HG02870 (cell line): ENCODE measurements at regions not wholly inside any gene's neighbourhood (a gene's known extent, or its start where the extent isn't known, plus 50 kb on each side); places are given as distances from the start of the nearest gene placed in this dataset.
"Not testable (repeated sequence)": the region's sequence is repeated elsewhere in the genome, so short reads cannot be mapped to it uniquely, and the experiment has no call there.

Experiments
- ATAC-seq: cut with Tn5 transposase; IDR thresholded peaks from one replicate; pipeline ENCODE4 v1.9.1; 2021; ENCODE audit warnings: mild to moderate bottlenecking, moderate library complexity; ENCODE audit not compliant: unreplicated experiment

GRCh38 chr10:106309376-106309775 lies 855.1 kb downstream of the SORCS1 start:
- ATAC-seq, result no peak

- ATAC-seq, result no peak
Measured at GRCh38 chr10:106308284-106308683, 856.2 kb downstream of the SORCS1 start.

- ATAC-seq, result no peak
Measured at GRCh38 chr10:106304056-106304455, 860.5 kb downstream of the SORCS1 start.

GRCh38 chr10:106302961-106303360 lies 861.5 kb downstream of the SORCS1 start:
- no peak for ATAC-seq

- ATAC-seq, result no peak
Measured at GRCh38 chr10:106301146-106301545, 863.4 kb downstream of the SORCS1 start.

- no peak for ATAC-seq
Measured at GRCh38 chr10:106296750-106297392, 867.6 kb downstream of the SORCS1 start.

GRCh38 chr10:106284802-106285587 lies 879.5 kb downstream of the SORCS1 start:
- no peak for ATAC-seq

- ATAC-seq, result no peak
Measured at GRCh38 chr10:106280896-106281460, 883.5 kb downstream of the SORCS1 start.

- ATAC-seq, result no peak
Measured at GRCh38 chr10:106278383-106278782, 886.1 kb downstream of the SORCS1 start.

GRCh38 chr10:106271237-106271636 lies 893.3 kb downstream of the SORCS1 start:
- peak; percentile 38 for ATAC-seq

- ATAC-seq, result no peak
Measured at GRCh38 chr10:106268000-106268399, 896.5 kb downstream of the SORCS1 start.

- no peak for ATAC-seq
Measured at GRCh38 chr10:106267591-106267990, 896.9 kb downstream of the SORCS1 start.

- not testable (repeated sequence) for ATAC-seq
Measured at GRCh38 chr10:106257432-106257831, 907.1 kb downstream of the SORCS1 start.

GRCh38 chr10:106255111-106255678 lies 909.3 kb downstream of the SORCS1 start:
- no peak for ATAC-seq

GRCh38 chr10:106254071-106254470 lies 910.4 kb downstream of the SORCS1 start:
- no peak for ATAC-seq

GRCh38 chr10:106252541-106252940 lies 912.0 kb downstream of the SORCS1 start:
- no peak for ATAC-seq

- ATAC-seq, result no peak
Measured at GRCh38 chr10:106251573-106251972, 912.9 kb downstream of the SORCS1 start.

- no peak for ATAC-seq
Measured at GRCh38 chr10:106242301-106242700, 922.2 kb downstream of the SORCS1 start.

- ATAC-seq, result no peak
Measured at GRCh38 chr10:106226828-106227227, 937.7 kb downstream of the SORCS1 start.

GRCh38 chr10:106226142-106226541 lies 938.4 kb downstream of the SORCS1 start:
- no peak for ATAC-seq

GRCh38 chr10:106224676-106225075 lies 939.8 kb downstream of the SORCS1 start:
- ATAC-seq, result no peak

- ATAC-seq, result no peak
Measured at GRCh38 chr10:106217627-106218026, 946.9 kb downstream of the SORCS1 start.
